ENCODE measurements at regions not wholly inside any gene's neighbourhood (a gene's known extent, or its start where the extent isn't known, plus 50 kb on each side); places are given as distances from the start of the nearest gene placed in this dataset.

- no peak for DNase-seq (ENCODE audit: insufficient read length)
- FAIRE-seq = no peak
- TF ChIP-seq POLR2AphosphoS5 (IDR thresholded peaks at IDR 0.05; ENCODE audit: low read depth, low read length) (no peak), POLR2A (IDR thresholded peaks at IDR 0.05; ENCODE audit: low read depth, low read length) (no peak), TAF1 (IDR thresholded peaks at IDR 0.05; ENCODE audit: borderline replicate concordance, low read depth, low read length) (no peak)
Observed at GRCh38 chr22:44407171-44407986, 90.7 kb downstream of the RTL6 start.

DNA sequence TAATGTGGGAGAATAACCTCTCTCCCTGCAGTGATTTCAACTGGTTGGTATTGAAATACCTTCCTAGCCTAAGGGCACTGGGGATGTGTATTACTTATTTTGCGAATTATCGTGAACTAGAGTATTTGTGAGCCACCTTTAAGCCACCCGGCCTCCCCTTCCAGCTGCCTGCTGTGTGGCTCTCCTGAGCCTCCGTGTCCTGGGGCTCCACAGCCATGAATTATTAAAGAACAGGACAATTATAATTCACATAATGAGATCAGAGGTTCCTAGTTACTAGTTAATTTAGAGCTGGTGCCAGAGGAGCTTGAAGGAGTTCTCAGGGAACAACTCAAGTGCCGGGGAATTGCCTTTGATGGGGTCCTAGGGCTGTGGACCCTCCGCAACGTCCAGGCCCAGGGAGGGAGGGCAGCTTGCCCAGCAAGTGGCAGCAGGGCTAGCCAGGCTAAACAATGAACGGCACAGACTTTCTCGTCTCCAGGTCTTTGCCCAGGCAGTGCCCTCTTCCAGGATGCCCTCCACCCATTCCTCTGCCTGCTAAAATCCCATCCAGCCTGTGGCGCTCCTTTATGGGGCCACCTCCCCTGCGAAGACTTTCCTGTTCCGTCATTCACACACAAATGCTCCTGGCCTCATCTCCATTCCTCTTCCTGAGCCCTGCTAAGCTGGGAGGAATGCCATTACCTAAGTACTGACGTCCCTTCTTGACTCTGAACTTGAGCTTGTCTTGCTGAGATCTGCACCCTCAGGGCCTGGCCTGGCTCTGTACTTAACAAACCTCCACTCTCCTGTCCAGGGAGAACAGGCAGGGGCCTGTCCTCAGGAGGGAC is 91.5 kb downstream of the RTL6 start:
- FAIRE-seq (no peak), DNase-seq (ENCODE audit: insufficient read length) (no peak)
- TF ChIP-seq TAF1 (IDR thresholded peaks at IDR 0.05; ENCODE audit: borderline replicate concordance, low read depth, low read length) (no peak), POLR2A (IDR thresholded peaks at IDR 0.05; ENCODE audit: low read depth, low read length) (no peak), POLR2AphosphoS5 (IDR thresholded peaks at IDR 0.05; ENCODE audit: low read depth, low read length) (no peak)

DNA sequence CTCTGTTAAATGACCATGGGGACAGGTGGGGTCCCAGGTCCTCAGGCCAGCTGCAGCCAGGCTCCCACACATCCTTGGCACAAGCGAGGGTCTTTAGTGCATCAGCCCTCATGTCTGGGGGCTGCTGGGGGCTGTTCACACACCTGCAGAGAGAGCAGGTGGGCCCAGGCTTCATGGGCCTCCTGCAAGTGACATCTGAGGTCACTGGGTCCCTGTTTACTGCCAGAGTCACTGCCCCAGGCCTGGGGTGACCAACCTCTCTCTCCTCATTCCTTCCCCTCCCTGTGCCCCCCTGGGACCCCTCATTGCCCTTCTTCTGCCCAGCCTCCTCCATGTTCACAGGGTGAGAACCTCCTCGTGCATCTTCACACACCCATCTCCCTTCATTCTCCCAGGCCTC is 92.4 kb downstream of the RTL6 start:
- TF ChIP-seq POLR2A (IDR thresholded peaks at IDR 0.05; ENCODE audit: low read depth, low read length) = no peak
- TF ChIP-seq POLR2AphosphoS5 (IDR thresholded peaks at IDR 0.05; ENCODE audit: low read depth, low read length) = no peak
- TF ChIP-seq TAF1 (IDR thresholded peaks at IDR 0.05; ENCODE audit: borderline replicate concordance, low read depth, low read length) = no peak
- DNase-seq (ENCODE audit: insufficient read length) = no peak
- FAIRE-seq = no peak

DNA sequence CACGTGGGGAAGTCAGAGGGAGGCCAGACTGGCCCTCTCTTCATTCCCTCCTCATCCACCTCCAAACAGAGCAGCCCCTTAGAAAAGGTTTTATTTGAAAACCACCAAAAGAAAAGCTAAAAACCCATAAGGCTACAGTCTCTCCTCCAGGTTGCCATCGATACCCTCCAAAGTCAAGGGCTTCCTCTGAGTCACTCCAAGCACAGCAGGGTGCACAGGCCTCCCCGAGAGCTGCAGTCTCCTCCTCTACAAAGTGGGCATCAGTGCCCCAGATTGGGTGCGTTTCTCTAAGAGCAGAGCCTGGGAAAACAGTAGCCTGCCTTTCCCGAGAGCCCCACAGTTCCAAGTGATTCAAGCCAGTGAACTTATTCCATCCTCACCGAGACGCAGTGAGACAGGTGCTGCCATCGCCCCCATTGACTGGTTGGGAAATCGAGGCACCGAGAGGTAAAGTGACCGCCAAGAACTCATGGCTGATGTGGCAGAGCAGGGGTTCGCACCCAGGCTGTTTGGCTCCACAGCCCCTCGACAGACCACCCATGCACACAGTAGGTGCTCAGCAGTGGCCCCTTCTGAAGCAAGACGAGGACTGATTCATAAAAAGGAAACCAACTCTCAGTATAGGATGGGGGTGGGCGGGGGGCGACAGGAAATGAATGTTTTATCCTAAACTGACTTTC is 91.7 kb upstream of the SHISAL1 start:
- no peak for FAIRE-seq

DNA sequence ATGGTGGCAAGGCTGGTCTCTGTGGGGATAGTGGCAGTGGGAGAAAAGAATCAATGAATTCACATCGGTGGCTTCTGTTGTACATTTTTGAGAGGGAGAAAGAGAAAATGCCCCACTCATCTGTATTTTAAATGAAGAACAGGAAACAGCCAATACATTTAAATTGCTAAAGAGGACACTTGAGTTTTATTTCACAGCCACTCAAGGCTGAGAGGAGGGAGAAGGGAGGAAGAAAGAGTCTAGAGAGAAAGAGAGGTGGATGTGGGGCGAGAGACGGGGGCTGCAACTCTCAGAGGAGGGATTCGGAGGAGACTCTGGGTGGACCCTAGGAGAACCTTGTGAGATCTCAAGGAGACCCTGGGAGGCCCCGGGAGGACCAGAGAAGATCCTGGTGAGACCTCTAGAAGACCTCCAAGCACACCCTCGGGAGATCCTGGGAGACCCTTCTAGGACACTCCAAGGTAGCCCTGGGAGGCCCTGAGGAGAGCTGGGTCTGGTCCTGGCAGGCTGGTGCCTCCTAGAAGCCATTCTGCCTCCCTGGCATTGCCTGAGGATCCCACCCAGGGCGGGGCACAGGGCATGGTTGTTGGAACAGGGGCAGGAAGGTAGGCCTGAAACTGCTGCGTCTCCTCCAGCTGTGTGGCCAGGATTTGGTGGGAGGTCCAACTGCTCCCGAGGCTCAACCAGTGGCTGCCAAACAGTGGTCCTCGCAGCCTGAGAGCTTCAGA is 91.0 kb upstream of the SHISAL1 start:
- TF ChIP-seq POLR2AphosphoS5 (IDR thresholded peaks at IDR 0.05; ENCODE audit: low read depth, low read length) (no peak), POLR2A (IDR thresholded peaks at IDR 0.05; ENCODE audit: low read depth, low read length) (no peak), TAF1 (IDR thresholded peaks at IDR 0.05; ENCODE audit: borderline replicate concordance, low read depth, low read length) (no peak)
- FAIRE-seq (no peak), DNase-seq (ENCODE audit: insufficient read length) (no peak)

More for the DNA sequence above, 91.7 kb upstream of the SHISAL1 start:
- no peak for DNase-seq (ENCODE audit: insufficient read length)
- TF ChIP-seq POLR2AphosphoS5 (IDR thresholded peaks at IDR 0.05; ENCODE audit: low read depth, low read length) (no peak), TAF1 (IDR thresholded peaks at IDR 0.05; ENCODE audit: borderline replicate concordance, low read depth, low read length) (no peak), POLR2A (IDR thresholded peaks at IDR 0.05; ENCODE audit: low read depth, low read length) (no peak)

GRCh38 chr22:44403166-44403565 is 90.4 kb upstream of the SHISAL1 start:
- no peak for TF ChIP-seq POLR2AphosphoS5 (IDR thresholded peaks at IDR 0.05; ENCODE audit: low read depth, low read length)
- TF ChIP-seq POLR2A (IDR thresholded peaks at IDR 0.05; ENCODE audit: low read depth, low read length) = no peak
- no peak for FAIRE-seq
- DNase-seq (ENCODE audit: insufficient read length) = no peak

DNA sequence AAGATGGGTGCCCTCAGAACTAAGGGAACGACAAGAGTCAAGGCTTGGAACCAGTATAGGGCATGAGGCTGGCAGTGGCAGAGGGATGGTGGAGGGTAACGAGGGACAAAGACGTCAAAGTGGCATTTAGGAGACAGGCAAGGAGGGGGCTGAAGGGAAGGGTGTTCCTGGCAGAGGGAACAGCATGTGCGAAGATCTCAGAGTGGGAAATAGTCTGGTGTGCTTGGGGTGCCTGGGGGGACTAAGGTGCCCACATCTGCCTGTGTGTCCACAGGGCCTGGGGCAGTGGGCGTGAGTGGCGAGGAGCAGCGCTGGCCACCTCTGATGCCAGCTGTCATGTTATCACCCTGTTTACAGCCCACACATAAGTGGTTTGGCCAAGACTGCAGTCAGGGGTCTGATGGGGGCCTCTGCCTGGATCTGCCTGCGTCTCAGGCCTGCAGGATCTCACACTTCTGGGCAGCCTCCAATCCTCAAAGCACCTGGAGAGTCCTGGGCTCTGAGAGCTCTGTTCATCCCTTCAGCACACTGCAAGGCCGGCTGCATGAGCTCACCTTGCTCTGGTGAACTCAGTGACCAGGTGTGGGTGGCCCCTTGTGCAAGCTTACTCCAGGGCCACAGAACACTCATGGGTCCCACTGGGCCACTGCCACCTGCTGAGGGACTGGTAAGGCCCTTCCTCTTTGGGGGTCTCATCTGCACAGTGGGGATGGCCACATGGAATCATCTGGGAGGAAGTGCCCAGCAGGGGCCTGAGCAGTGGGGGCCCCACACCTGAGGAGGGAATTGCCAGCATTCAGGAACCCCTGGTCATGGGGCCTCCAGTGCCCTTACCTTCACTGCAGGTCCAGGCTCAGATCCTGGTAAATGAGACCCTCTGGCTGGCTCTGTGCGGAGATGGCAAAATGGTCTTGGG is 89.7 kb upstream of the SHISAL1 start:
- no peak for TF ChIP-seq TAF1 (IDR thresholded peaks at IDR 0.05; ENCODE audit: borderline replicate concordance, low read depth, low read length)
- no peak for TF ChIP-seq POLR2A (IDR thresholded peaks at IDR 0.05; ENCODE audit: low read depth, low read length)
- no peak for TF ChIP-seq POLR2AphosphoS5 (IDR thresholded peaks at IDR 0.05; ENCODE audit: low read depth, low read length)
- no peak for DNase-seq (ENCODE audit: insufficient read length)
- FAIRE-seq = no peak

GRCh38 chr22:44401783-44402110 is 89.0 kb upstream of the SHISAL1 start:
- TF ChIP-seq TAF1 (IDR thresholded peaks at IDR 0.05; ENCODE audit: borderline replicate concordance, low read depth, low read length) (no peak), POLR2AphosphoS5 (IDR thresholded peaks at IDR 0.05; ENCODE audit: low read depth, low read length) (no peak), POLR2A (IDR thresholded peaks at IDR 0.05; ENCODE audit: low read depth, low read length) (no peak)
- no peak for FAIRE-seq
- DNase-seq (ENCODE audit: insufficient read length) = no peak

- no peak for DNase-seq (ENCODE audit: insufficient read length)
- no peak for FAIRE-seq
- TF ChIP-seq POLR2A (IDR thresholded peaks at IDR 0.05; ENCODE audit: low read depth, low read length) (no peak), TAF1 (IDR thresholded peaks at IDR 0.05; ENCODE audit: borderline replicate concordance, low read depth, low read length) (no peak), POLR2AphosphoS5 (IDR thresholded peaks at IDR 0.05; ENCODE audit: low read depth, low read length) (no peak)
Observed at GRCh38 chr22:44400763-44401060, 88.0 kb upstream of the SHISAL1 start.

All from GM12892 (cell line).